ENCODE measurements at regions not wholly inside any gene's neighbourhood (a gene's known extent, or its start where the extent isn't known, plus 50 kb on each side); places are given as distances from the start of the nearest gene placed in this dataset.

DNA sequence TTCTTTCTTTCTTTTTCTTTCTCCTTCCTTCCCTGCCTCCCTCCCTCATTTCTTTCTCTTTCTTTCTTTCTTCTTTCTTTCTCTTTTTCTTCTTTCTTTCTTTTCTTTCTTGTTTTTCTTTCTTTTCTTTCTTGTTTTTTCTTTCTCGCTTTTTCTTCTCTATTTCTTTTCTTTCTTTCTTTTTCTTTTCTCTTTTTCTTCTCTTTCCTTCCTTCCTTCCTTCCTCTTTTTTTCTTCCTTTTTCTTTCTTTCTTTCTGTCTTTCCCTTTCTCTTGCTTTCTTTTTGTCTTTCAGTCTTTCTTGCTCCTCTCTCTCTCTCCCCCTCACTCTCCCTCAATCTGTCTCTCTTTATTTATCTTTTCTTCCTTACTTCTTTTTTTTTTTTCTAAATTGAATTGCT lies 472.0 kb upstream of the CHRM3 start:
- TF ChIP-seq, protein P1, sequence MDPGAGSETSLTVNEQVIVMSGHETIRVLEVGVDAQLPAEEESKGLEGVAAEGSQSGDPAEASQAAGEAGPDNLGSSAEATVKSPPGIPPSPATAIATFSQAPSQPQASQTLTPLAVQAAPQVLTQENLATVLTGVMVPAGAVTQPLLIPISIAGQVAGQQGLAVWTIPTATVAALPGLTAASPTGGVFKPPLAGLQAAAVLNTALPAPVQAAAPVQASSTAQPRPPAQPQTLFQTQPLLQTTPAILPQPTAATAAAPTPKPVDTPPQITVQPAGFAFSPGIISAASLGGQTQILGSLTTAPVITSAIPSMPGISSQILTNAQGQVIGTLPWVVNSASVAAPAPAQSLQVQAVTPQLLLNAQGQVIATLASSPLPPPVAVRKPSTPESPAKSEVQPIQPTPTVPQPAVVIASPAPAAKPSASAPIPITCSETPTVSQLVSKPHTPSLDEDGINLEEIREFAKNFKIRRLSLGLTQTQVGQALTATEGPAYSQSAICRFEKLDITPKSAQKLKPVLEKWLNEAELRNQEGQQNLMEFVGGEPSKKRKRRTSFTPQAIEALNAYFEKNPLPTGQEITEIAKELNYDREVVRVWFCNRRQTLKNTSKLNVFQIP (CRISPR knock-in tag; IDR thresholded peaks at IDR 0.05; ENCODE audit: borderline replicate concordance, low read depth) = no peak
- TF ChIP-seq, protein P2, sequence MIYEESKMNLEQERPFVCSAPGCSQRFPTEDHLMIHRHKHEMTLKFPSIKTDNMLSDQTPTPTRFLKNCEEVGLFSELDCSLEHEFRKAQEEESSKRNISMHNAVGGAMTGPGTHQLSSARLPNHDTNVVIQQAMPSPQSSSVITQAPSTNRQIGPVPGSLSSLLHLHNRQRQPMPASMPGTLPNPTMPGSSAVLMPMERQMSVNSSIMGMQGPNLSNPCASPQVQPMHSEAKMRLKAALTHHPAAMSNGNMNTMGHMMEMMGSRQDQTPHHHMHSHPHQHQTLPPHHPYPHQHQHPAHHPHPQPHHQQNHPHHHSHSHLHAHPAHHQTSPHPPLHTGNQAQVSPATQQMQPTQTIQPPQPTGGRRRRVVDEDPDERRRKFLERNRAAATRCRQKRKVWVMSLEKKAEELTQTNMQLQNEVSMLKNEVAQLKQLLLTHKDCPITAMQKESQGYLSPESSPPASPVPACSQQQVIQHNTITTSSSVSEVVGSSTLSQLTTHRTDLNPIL (CRISPR knock-in tag; IDR thresholded peaks at IDR 0.05; ENCODE audit: low read depth) = no peak

Measured in SK-N-SH treated with all-trans-retinoic acid at 6 μM for 48 hours (cell line).